D721Med (cell line): ENCODE measurements at regions not wholly inside any gene's neighbourhood (a gene's known extent, or its start where the extent isn't known, plus 50 kb on each side); places are given as distances from the start of the nearest gene placed in this dataset.

ENCODE experiments used
- DNase-seq: peaks from one replicate; pipeline ENCODE4 v3.0.0; 2011; ENCODE audit warnings: low spot score; ENCODE audit not compliant: insufficient read length
- FAIRE-seq: peaks from 2 replicates; lab custom pipeline; 2011; peaks lifted over from hg19 to GRCh38; lab: Jason Lieb, UNC
- CTCF ChIP-seq: IDR thresholded peaks from 2 replicates; pipeline ENCODE4 v1.5.1; 2012; ENCODE audit warnings: mild to moderate bottlenecking, control low read depth; ENCODE audit not compliant: insufficient read depth; ENCODE audit errors: missing control alignments

- no peak for TF ChIP-seq CTCF
- no peak for FAIRE-seq
- no peak for DNase-seq
Measured at GRCh38 chr5:18497089-18497488, 862.8 kb downstream of the TAF11L14 start.

GRCh38 chr5:18503797-18504328, 869.6 kb downstream of the TAF11L14 start:
- DNase-seq (no peak), FAIRE-seq (no peak)
- TF ChIP-seq CTCF = no peak

- DNase-seq (no peak), FAIRE-seq (no peak)
- no peak for TF ChIP-seq CTCF
Measured at GRCh38 chr5:18507114-18507513, 872.9 kb downstream of the TAF11L14 start.

DNA sequence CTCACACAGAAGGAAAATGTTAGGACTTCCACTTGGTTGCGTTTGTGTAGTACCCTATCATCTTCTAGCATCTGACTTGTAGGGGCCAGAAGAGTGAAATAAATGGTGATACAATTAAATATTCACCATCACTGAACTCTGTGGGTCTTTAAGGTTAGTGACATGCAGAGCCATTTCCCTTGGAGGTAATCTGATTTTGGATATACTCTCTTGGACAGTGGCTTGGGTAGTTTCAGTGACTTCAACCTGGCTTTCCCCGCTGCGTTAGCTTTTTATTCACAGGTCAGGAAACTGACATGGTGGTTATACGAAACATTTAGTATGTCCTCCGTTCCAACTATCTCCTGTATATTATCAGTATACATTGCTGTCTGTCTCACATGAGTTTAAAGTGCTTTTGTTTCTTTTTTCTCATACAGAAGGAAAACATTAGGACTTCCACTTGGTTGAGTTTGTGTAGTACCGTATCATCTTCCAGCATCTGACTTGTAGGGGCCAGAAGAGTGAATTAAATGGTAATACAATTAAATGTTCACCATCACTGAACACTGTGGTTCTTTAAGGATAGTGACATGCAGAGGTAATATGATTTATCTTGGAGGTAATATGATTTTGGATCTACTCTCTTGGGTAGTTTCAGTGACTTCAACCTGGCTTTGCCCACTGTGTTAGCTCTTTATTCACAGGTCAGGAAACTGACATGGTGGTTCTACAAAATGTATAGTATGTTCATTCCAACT, 883.6 kb downstream of the TAF11L14 start:
- no peak for FAIRE-seq
- DNase-seq = no peak
- TF ChIP-seq CTCF = no peak

DNA sequence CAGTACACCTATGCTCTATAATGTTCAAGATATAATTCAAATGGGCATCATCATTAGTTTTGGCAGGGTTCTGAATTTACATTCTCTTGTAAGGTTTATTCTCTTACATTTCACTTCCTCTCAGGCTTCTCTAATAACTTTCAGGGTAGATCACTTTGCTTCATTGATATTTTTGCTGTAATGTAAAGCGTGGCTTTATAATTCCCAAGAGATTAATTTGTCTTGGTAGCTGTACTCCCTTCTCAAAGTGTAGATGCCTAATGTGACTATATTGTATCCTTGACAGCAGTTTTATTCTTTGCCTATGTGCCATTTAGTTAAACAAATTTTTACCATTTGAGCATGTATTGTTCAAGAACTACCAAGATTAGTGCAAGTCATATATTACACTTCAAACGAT, 889.1 kb downstream of the TAF11L14 start:
- FAIRE-seq (no peak), DNase-seq (no peak)
- no peak for TF ChIP-seq CTCF

GRCh38 chr5:18526792-18527405, 892.6 kb downstream of the TAF11L14 start:
- TF ChIP-seq CTCF = no peak
- FAIRE-seq (no peak), DNase-seq (no peak)

DNA sequence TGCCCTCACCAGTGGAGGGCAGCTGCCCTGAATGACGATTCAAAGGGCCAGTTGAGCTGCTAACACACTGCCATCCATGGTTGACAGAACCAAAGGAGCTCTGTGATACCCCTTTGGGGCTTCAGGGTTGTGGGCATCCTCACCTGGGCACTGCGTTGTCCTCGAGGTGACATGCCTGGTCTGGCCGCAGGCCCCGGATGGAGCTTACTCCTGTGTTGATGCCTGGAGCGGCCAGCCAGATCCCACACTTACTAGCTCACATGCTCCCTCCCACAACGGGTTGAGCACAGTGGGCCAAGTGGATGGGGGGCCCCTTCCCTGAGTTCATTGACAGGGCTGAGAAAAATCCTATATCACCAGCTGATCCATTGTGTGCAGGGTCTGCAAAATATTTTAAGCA, 898.9 kb downstream of the TAF11L14 start:
- TF ChIP-seq CTCF = no peak
- no peak for DNase-seq
- no peak for FAIRE-seq
